Natural killer cell treated with Interleukin-12 subunit alpha and Interleukin-12 subunit beta and Interleukin-15 and Interleukin-18, amount 100 ng/mL, for 72 hours (primary cell): ENCODE measurements at regions not wholly inside any gene's neighbourhood (a gene's known extent, or its start where the extent isn't known, plus 50 kb on each side); places are given as distances from the start of the nearest gene placed in this dataset.

Source experiments
- ATAC-seq, 2 donors: fragments of 150-1000 bp; cut with Tn5 transposase in 1 of 2; sonication (Bioruptor Pico), chemical (Tn5 transposase) in 1 of 2; 2 replicates each; pipeline ENCODE4 v1.10.0; 2021
- DNase-seq: peaks from one replicate; pipeline ENCODE4 v3.0.0; 2022; ENCODE audit warnings: low spot score
- H3K27ac Mint-ChIP-seq, 2 donors: 1 replicate in 1 of 2; 2 replicates in 1 of 2; pipeline ENCODE4 v1.8.0; 2022; ENCODE audit warnings: mixed read lengths in 2 of 2, mild to moderate bottlenecking in 1 of 2, moderate library complexity in 1 of 2
- H3K27me3 Mint-ChIP-seq, 2 donors: 1 replicate in 1 of 2; 2 replicates in 1 of 2; pipeline ENCODE4 v1.8.0; 2022; ENCODE audit warnings: mixed read lengths in 2 of 2
- H3K36me3 Mint-ChIP-seq: one replicate; pipeline ENCODE4 v1.8.0; 2022; ENCODE audit warnings: mixed read lengths
- H3K4me1 Mint-ChIP-seq, 2 donors: 1 replicate in 1 of 2; 2 replicates in 1 of 2; pipeline ENCODE4 v1.8.0; 2022; ENCODE audit warnings: low read depth in 2 of 2, mixed read lengths in 2 of 2, mild to moderate bottlenecking in 1 of 2
- H3K4me3 Mint-ChIP-seq: one replicate; pipeline ENCODE4 v1.8.0; 2022; ENCODE audit warnings: mixed read lengths
- H3K9me3 Mint-ChIP-seq: 2 replicates; pipeline ENCODE4 v1.8.0; 2022; ENCODE audit warnings: mixed read lengths

DNA sequence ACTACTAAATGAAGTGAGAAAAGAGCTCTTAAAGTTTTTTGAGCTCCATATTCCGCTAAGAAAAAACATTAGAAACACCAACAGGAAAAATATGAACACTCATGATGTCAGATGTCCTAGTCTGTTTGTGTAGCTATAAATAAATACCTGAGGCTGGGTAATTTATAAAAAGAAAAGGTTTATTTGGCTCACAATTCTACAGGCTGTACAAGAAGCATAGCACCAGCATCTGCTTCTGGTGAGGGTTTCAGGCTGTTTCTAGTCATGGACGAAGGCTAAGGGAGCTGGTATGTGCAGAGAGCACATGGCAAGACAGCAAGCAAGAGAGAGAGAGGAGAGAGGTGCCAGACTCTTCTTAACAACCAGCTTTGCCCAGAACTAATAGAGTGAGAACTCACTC, 186.2 kb downstream of the PLK2 start:
- Mint-ChIP-seq H3K4me3 (no peak overlapping the region), H3K36me3 (no peaks in the 10 kb centered on the region), H3K27me3 (no peaks in the 10 kb centered on the region)

DNA sequence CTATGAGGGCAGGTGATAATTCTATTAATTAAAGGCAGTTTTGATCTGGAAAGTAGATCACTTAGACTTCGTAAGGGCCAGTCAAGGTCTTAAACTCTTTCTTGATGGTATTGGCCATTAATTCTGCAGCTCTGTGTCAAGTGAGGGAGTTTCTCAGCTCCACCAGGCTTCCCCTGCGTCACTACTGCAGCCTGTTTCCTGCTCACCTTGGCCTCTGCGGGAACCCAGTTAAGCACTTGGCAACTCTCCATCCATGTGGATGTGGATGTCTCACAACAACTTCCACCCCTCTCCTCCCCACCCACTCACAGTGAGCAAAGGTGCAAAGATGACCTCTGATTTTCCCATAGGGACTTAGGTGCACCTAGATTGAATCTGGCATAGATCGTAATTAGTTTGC, 191.6 kb downstream of the PLK2 start:
- Mint-ChIP-seq H3K4me1 (no peaks in the 10 kb centered on the region), H3K27ac (no peak overlapping the region), H3K36me3 (no peaks in the 10 kb centered on the region), H3K4me3 (no peak overlapping the region), H3K9me3 (peaks cover 4% of the 10 kb centered on the region), H3K27me3 (peaks cover 0 to 3% of the 10 kb centered on the region in 2 donors)
- DNase-seq (no peak), ATAC-seq (no peak)

More for the DNA sequence above, 186.2 kb downstream of the PLK2 start:
- ATAC-seq: no peak
- no peak overlapping the region for H3K27ac Mint-ChIP-seq
- H3K4me1 Mint-ChIP-seq: no peaks in the 10 kb centered on the region
- no peaks in the 10 kb centered on the region for H3K9me3 Mint-ChIP-seq
- no peak for DNase-seq

DNA sequence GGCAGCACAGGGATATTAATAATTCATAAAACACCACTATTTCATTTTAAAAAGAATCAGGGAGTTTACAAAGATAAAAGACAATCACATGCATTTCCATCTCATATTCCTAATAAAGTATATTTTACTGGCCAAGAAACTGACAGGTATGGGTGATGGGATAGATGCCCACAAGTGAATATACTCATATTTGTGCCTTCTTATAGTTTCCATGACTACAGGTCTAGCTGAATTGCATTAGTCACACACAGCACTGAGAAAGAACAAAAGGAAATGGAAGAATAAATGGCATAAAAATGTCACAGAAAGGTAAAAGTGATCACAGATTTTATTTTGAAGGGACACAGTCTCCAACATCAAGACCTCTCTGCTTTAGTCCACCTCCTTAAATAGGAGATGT, 193.5 kb downstream of the PLK2 start:
- H3K36me3 Mint-ChIP-seq: no peaks in the 10 kb centered on the region
- ATAC-seq (no peak), DNase-seq (no peak)
- H3K4me3 Mint-ChIP-seq: no peak overlapping the region
- H3K9me3 Mint-ChIP-seq: peaks cover 8% of the 10 kb centered on the region
- no peak overlapping the region for H3K27ac Mint-ChIP-seq
- peaks cover 0 to 3% of the 10 kb centered on the region in 2 donors for H3K27me3 Mint-ChIP-seq
- H3K4me1 Mint-ChIP-seq: no peaks in the 10 kb centered on the region

DNA sequence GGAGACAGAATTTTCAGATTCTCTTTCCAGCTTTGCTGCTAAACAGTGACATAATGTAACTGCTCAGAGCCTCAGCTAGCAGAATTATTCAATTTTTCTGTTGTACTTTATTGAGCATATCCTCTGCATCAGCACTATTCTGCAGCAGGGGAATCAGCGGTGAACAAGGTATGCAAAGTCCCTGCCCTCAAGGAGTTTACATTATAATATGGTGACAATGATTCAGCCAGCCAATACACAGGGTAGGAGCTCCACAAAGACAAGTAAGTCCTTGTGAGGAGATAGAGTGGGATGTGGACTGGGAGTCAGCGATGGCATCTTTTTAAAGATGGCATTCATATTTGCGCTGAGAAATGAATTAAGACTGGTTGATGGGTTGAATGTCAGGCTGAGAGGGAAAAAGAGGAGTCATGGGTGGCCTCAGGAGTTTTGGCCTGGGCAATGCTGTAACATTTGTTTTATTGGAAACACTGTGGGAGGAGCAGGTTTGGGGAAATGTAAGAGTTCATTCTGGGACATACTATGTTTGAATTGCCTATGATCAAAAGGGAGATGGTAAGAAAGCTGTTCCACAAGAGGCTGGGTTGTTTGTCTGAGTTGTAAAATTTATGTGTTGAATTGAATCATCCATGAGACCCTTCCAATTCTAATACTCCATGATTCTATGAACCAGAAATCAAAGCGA, 194.5 kb downstream of the PLK2 start:
- H3K27me3 Mint-ChIP-seq: peaks cover 0 to 3% of the 10 kb centered on the region in 2 donors

DNA sequence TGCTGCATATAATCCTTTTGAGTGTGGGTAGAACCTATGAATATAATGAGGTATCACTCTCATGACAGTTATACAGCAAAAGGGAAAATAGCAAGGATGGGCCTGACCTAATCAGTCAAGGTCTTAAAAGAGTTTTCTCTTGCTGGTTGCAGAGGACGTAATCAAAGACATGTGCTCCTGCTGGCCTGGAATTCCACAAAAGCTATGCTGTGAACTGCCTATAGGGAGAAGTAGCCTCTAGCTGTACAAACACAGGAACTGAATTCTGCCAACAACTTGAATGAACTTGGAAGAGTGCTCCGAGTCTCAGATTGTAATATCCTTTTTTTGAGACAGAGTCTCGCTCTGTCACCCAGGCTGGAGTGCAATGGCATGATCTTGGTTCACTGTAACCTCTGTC, 195.6 kb downstream of the PLK2 start:
- peaks cover 8% of the 10 kb centered on the region for H3K9me3 Mint-ChIP-seq
- DNase-seq: no peak
- H3K27me3 Mint-ChIP-seq: peaks cover 0 to 3% of the 10 kb centered on the region in 2 donors
- H3K4me3 Mint-ChIP-seq: no peak overlapping the region
- no peaks in the 10 kb centered on the region for H3K36me3 Mint-ChIP-seq
- H3K4me1 Mint-ChIP-seq: no peaks in the 10 kb centered on the region
- no peak overlapping the region for H3K27ac Mint-ChIP-seq
- ATAC-seq: no peak

More for the DNA sequence above, 194.5 kb downstream of the PLK2 start:
- Mint-ChIP-seq H3K27ac (no peak overlapping the region), H3K4me3 (no peak overlapping the region), H3K9me3 (peaks cover 8% of the 10 kb centered on the region), H3K4me1 (no peaks in the 10 kb centered on the region), H3K36me3 (no peaks in the 10 kb centered on the region)
- no peak for DNase-seq
- ATAC-seq: no peak

DNA sequence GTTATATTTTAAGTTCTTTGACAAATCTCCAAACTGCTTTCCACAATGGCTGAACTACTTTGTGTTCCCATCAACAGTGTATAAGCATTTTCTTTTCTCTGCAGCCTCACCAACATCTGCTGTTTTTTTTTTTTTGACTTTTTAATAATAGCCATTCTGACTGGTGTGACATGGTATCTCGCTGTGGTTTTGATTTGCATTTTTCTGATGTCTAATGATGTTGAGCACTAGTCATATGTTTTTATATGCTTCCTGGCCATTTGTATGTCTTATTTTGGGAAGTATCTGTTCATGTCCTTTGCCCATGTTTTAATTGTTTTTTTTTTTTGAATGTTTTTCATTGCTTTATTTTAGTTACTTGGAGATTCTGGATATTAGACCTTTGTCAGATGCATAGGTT, 196.6 kb downstream of the PLK2 start:
- H3K4me1 Mint-ChIP-seq: no peaks in the 10 kb centered on the region
- no peak for ATAC-seq
- no peaks in the 10 kb centered on the region for H3K36me3 Mint-ChIP-seq
- no peak overlapping the region for H3K4me3 Mint-ChIP-seq
- H3K27ac Mint-ChIP-seq: no peak overlapping the region
- peaks cover 0 to 3% of the 10 kb centered on the region in 2 donors for H3K27me3 Mint-ChIP-seq
- peaks cover 8% of the 10 kb centered on the region for H3K9me3 Mint-ChIP-seq
- DNase-seq: no peak

DNA sequence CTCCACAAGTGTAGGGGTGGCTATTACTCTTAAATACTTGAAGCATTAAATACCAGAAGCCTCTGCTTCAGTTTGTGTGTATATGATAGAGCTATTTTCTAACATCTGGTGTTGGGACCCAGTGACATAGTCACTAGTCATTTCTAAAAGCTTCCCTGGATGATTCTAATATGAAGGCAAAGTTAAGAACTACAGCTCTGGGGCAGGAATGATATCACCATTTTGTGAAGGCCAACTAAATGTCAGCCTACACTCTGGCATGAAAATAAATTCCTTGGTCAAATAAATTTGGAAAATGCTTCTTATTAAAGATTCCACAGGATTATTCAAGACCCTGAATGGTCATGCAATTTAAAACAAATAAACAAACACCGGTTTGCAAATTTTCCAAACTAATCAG, 197.7 kb downstream of the PLK2 start:
- no peak for ATAC-seq
- Mint-ChIP-seq H3K36me3 (no peaks in the 10 kb centered on the region), H3K4me1 (no peaks in the 10 kb centered on the region), H3K4me3 (no peak overlapping the region), H3K27me3 (peaks cover 0 to 3% of the 10 kb centered on the region in 2 donors), H3K9me3 (peaks cover 8% of the 10 kb centered on the region), H3K27ac (no peak overlapping the region)
- DNase-seq: no peak

DNA sequence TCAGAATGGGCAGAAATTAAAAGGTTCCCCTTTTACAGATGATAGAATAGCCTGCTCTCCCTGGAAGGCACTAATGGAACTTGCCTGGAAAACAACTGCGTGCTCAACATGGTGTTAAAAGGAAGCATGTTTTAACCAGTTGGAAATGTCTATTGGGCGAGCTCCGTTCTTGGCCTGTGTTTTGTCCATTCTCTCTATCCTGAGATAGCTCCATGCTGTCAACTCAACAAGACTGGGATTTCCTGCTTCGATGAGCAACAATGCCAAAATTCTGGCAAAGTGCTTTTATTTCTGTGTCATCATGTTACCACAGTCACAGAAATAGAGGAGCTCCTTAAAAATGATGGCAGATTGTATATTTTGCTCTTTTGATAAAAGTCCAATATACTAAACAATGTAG, 198.3 kb downstream of the PLK2 start:
- no peak overlapping the region for H3K4me3 Mint-ChIP-seq
- no peak for ATAC-seq
- no peaks in the 10 kb centered on the region for H3K4me1 Mint-ChIP-seq
- H3K27me3 Mint-ChIP-seq: peaks cover 0 to 3% of the 10 kb centered on the region in 2 donors
- H3K9me3 Mint-ChIP-seq: peaks cover 8% of the 10 kb centered on the region
- DNase-seq: no peak
- no peaks in the 10 kb centered on the region for H3K36me3 Mint-ChIP-seq
- no peak overlapping the region for H3K27ac Mint-ChIP-seq

DNA sequence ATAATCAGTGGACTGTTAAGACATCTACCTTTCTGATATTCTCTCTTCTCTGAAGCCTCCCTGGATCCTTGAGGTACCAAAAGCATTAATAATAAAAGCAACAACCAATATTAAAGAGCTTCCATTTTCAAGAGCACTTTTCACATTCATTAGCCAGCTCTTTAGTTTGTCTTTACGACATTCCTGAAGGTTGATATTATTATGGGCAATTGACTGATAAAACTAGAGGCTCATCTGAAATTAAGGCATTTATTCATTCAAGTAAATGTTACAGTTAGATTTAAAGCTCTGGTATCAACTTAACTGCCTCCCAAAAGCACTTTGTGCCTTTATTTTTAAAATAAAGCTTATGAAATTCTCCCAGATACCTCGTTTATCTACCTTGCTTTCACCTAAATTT, 199.6 kb downstream of the PLK2 start:
- H3K9me3 Mint-ChIP-seq: peaks cover 4% of the 10 kb centered on the region
- no peaks in the 10 kb centered on the region for H3K4me1 Mint-ChIP-seq
- ATAC-seq: no peak
- H3K27ac Mint-ChIP-seq: no peak overlapping the region
- no peaks in the 10 kb centered on the region for H3K27me3 Mint-ChIP-seq
- no peaks in the 10 kb centered on the region for H3K36me3 Mint-ChIP-seq
- no peak for DNase-seq
- H3K4me3 Mint-ChIP-seq: no peak overlapping the region

DNA sequence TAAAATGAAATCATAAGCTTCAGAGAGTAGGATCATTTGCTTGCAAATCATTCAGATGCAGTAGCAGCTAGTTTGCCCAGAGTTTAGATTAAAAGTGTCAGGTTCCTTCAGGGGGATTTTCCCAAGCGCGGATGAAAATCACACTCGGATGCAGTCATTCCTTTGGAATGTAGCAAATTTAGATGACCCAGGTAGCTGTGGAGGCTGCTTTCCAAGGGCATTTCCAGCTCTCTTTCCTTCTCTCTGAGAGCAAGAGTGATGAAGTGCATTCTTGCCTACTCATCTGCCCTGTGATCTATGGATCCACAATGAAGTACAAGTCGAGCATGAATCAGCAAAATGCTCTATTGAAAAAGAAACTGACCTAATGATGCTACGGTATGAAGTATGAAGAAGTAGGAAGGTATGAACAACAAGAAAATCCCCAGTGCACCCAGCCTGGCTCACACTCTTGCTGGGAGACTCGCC, 200.2 kb downstream of the PLK2 start:
- no peak for ATAC-seq
- no peak overlapping the region for H3K27ac Mint-ChIP-seq
- peaks cover 4% of the 10 kb centered on the region for H3K9me3 Mint-ChIP-seq
- no peak overlapping the region for H3K4me3 Mint-ChIP-seq
- H3K27me3 Mint-ChIP-seq: no peaks in the 10 kb centered on the region
- H3K36me3 Mint-ChIP-seq: no peaks in the 10 kb centered on the region
- no peaks in the 10 kb centered on the region for H3K4me1 Mint-ChIP-seq
- DNase-seq: no peak

DNA sequence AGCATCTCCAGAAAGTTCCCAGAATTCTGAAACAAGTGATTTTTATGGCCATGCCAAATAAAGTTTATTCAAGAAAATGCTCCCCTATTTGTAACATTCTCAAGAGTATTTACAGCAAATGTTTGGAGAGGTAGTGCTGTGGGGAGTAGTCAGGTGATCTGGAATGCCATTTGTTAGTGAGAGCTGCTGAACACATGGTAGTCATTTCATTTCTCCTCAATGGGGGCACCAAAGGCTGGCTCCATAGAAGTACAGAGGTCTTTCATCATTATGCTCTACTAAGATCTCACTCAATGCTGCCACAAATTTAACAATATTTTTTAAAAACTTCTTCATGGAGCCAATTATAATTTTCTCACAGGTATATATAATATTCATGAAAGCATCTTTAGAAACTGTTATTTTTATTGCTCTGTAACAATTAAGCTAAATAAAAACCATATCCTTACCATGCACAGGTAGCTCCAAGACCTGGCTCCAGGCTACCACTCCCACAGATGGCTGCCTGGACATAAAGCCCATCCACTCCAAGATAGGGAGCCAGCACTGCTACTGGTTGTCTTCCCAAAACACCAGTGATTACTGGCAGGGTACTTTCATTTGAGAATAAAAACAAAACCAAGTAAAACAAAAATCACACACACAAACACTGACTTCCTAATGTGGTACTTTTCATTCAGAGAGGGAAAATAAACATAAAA, 200.8 kb downstream of the PLK2 start:
- Mint-ChIP-seq H3K36me3 (no peaks in the 10 kb centered on the region), H3K27me3 (no peaks in the 10 kb centered on the region), H3K4me1 (no peaks in the 10 kb centered on the region), H3K4me3 (no peak overlapping the region), H3K9me3 (peaks cover 6% of the 10 kb centered on the region), H3K27ac (no peak overlapping the region)
- no peak for ATAC-seq
- no peak for DNase-seq

DNA sequence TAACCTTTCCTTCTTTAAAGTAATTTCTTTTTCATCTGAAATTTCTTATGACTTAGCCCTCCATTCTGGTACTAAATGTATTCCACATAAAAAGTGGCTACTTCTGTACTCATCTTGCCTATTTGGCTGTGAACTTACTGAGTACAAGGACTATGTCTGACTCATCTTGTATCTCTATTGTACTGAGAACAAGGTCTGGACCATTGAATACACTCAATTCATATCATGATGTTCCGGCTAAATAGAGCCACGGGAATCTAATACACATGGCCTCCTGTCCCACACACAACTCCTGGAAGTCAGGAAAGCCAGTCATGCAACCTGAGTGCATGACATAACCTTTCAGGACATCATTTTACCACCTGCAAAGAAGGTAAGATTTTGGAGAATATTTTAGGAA, 203.9 kb downstream of the PLK2 start:
- Mint-ChIP-seq H3K36me3 (no peaks in the 10 kb centered on the region), H3K27ac (no peak overlapping the region), H3K27me3 (no peaks in the 10 kb centered on the region), H3K9me3 (peaks cover 8% of the 10 kb centered on the region), H3K4me1 (no peaks in the 10 kb centered on the region), H3K4me3 (no peak overlapping the region)
- no peak for DNase-seq
- ATAC-seq: no peak

DNA sequence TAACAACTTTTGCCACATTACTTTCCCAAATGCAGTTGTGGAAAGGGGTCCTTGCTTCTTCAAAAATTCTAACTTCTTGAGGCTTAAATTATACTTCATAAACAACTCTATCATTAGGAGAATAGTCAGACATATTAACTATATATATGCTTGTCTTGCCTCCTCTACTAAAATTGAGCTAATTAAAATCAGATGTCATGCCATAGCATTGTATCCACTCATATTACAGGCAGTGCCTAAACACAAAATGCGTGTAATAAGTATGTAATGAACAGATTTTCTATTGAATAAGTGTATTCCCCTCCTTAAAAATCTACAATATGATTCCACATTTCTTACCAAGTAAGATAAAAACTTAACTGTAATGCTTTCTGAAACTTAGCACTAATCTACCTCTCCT, 204.5 kb downstream of the PLK2 start:
- ATAC-seq (no peak), DNase-seq (no peak)
- H3K9me3 Mint-ChIP-seq: peaks cover 8% of the 10 kb centered on the region
- H3K27me3 Mint-ChIP-seq: no peaks in the 10 kb centered on the region
- H3K36me3 Mint-ChIP-seq: no peaks in the 10 kb centered on the region
- H3K27ac Mint-ChIP-seq: no peak overlapping the region
- no peak overlapping the region for H3K4me3 Mint-ChIP-seq
- no peaks in the 10 kb centered on the region for H3K4me1 Mint-ChIP-seq

DNA sequence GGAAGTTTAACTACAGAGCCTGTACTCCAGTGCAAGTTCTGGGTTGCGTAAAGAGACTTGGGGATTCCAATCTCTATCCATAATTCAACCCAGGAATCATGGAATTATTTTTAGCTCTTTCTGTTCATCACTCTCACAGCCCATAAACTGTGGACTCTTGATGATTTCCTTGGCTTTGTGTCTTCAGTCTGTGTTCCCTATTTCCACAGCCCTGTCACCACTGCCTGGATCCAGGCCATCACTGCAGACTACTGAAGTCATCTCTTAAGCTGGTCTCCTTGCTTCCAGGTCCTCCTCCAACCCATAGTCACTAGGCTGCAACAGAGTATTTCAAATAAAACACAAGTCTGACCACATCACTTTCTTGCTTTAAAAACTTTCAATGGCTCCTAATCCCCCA, 211.7 kb downstream of the PLK2 start:
- Mint-ChIP-seq H3K9me3 (peaks cover 10% of the 10 kb centered on the region), H3K27ac (no peak overlapping the region), H3K4me1 (peaks cover 0 to 3% of the 10 kb centered on the region in 2 donors), H3K4me3 (no peak overlapping the region), H3K27me3 (peaks cover 0 to 13% of the 10 kb centered on the region in 2 donors), H3K36me3 (no peaks in the 10 kb centered on the region)
- DNase-seq (no peak), ATAC-seq (no peak)
